GM21390 (cell line): ENCODE measurements at regions not wholly inside any gene's neighbourhood (a gene's known extent, or its start where the extent isn't known, plus 50 kb on each side); places are given as distances from the start of the nearest gene placed in this dataset.
"Not testable (repeated sequence)": the region's sequence is repeated elsewhere in the genome, so short reads cannot be mapped to it uniquely, and the experiment has no call there.

Source experiments
- ATAC-seq: cut with Tn5 transposase; IDR thresholded peaks from one replicate; pipeline ENCODE4 v1.9.1; 2021; ENCODE audit not compliant: unreplicated experiment

- not testable (repeated sequence) for ATAC-seq
These were observed 66.5 kb upstream of the IKBKE start for GRCh38 chr1:206403612-206404307.

- ATAC-seq, result not testable (repeated sequence)
These were observed 65.8 kb upstream of the IKBKE start for GRCh38 chr1:206404309-206405027.

GRCh38 chr1:206405282-206405681, 65.0 kb upstream of the IKBKE start:
- ATAC-seq, result not testable (repeated sequence)

GRCh38 chr1:206408371-206409288, 61.6 kb upstream of the IKBKE start:
- not testable (repeated sequence) for ATAC-seq

- ATAC-seq, result no peak
These were observed 59.0 kb upstream of the IKBKE start for GRCh38 chr1:206411321-206411720.

- no peak for ATAC-seq
These were observed 54.3 kb upstream of the IKBKE start for GRCh38 chr1:206415942-206416341.

- ATAC-seq, result no peak
These were observed 52.3 kb upstream of the IKBKE start for GRCh38 chr1:206417774-206418614.

- ATAC-seq, result no peak
These were observed 51.0 kb upstream of the IKBKE start for GRCh38 chr1:206419250-206419649.

GRCh38 chr1:206419783-206420182, 50.5 kb upstream of the IKBKE start:
- ATAC-seq, result no peak

GRCh38 chr1:206420471-206420870, 49.8 kb upstream of the IKBKE start:
- ATAC-seq, result no peak
